NCI-H1694 (cell line): ENCODE measurements at regions not wholly inside any gene's neighbourhood (a gene's known extent, or its start where the extent isn't known, plus 50 kb on each side); places are given as distances from the start of the nearest gene placed in this dataset.
"Not testable (repeated sequence)": the region's sequence is repeated elsewhere in the genome, so short reads cannot be mapped to it uniquely, and the experiment has no call there.

Experiments
- DNase-seq: peaks from one replicate; lab custom pipeline; 2025; lab: John Stamatoyannopoulos, UW

DNA sequence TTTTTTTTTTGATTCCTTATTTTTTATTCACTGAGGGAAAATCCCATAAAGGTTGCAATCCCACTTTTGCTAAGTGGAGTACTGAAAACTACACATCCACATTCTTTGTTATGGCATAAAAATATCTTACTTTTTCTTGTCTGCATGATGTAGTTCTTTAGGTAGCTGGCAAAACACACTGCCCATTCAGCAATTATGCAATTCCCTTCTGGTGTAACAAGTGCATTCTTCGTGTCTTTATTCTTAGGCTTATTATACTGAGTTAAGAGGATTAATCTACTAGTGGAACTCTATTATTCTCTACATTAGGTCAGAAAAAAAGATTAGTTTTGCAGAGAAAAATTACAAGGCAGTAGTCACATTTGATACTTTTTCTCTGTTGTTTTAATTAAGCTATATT lies 403.8 kb upstream of the GBE1 start:
- DNase-seq, result no peak

DNA sequence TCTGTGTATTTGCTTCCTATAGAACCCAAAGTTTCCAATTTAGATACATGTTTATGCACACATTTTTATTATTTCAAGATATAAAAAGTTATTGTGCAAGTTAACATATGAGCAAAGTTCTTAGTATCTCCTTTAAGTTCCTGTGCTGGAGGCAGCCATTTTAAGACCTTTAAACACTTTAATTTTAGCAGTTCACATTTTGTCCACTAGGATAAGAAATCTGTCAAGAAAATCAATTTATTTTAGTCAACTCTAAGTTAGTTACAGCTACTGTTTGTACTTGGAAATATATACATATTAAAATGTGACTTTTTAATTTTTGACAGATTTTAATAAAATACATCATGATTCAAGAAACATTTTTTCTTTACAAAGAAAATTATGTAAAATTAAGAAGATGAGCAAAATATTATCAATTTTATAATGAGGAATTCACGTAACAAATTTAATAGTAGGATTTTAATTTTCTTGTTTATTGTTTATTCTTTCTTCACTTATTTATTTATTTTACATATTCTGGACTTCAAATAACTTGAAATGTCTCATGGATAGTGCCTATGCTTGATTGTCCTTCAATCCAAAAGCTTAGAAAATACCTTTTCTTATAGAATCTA lies 402.6 kb upstream of the GBE1 start:
- DNase-seq, result no peak

- no peak for DNase-seq
Observed at GRCh38 chr3:82157952-82158351, 396.5 kb upstream of the GBE1 start.

- not testable (repeated sequence) for DNase-seq
Observed at GRCh38 chr3:82153892-82154291, 392.4 kb upstream of the GBE1 start.

- DNase-seq, result no peak
Observed at GRCh38 chr3:82145742-82146141, 384.3 kb upstream of the GBE1 start.

DNA sequence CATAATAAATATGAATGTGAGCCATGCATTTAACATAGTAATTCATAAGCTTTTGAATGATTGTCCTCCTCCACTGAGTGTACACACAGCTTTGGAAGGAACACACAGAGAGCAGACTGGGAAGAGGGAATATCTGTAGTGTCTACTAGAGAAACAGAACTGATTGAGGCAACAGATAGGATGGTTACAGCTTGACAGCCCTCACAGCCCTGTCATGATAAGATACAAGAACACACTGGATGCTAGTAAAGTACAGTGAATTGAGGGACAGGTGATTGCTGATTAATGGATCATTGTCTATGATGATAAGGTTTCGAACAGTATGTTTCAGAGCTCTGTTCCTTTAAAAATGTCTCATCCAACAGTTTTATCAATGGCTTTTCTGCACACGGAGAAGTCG lies 383.4 kb upstream of the GBE1 start:
- no peak for DNase-seq

DNA sequence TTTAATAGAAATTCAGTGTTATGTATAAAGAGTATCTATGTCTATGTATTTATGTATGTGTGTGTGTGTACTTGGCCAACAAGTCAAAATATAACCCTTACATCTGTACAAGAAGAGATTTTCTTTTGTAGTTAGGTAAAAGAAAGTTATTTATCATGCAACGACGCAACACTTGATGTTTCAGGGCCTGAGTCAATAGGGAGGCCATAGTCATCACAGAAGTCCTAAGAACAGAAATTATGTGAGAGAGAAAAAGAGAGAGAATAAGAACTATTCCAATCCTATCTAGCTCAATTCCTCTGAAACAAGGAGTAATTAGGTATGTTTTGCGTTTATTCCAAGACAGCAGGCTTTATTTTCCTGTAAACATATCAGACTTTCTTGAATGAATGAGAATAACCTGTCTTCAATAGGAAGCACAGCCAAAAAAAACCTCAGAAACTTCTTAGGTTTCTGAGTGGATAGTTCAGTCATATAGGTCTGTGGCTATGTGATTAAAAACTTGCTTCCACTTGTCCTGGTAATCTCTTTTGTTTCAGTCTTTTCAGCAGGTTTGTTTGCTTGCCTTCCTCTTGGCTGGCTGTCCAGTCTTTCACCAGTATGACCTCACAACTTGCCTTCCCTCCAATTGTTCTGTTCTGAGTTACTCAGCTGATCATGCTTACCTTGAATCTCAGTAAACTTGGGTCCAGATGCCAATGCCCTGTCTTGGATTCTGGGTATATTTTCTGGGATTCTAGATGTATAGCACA lies 382.4 kb upstream of the GBE1 start:
- no peak for DNase-seq

DNA sequence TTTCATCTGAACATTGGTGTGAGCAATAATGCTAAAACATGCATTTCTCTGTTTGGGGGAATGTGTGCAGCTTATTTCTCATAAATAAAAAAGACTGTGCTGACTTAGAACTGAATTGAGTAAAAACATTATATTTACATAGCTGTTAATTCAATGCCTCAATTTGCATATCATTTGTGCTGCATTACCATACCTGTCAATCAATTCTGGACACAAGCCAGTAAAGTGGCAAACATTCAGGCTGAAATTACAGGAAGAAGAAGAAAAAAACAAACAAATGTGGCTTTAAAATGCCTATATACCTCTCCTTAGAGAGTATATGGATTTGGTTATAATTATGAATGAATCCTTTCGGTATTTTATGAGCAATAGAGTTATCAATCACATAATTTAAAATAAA lies 380.1 kb upstream of the GBE1 start:
- DNase-seq, result no peak

- DNase-seq, result no peak
Observed at GRCh38 chr3:82137861-82138260, 376.4 kb upstream of the GBE1 start.

DNA sequence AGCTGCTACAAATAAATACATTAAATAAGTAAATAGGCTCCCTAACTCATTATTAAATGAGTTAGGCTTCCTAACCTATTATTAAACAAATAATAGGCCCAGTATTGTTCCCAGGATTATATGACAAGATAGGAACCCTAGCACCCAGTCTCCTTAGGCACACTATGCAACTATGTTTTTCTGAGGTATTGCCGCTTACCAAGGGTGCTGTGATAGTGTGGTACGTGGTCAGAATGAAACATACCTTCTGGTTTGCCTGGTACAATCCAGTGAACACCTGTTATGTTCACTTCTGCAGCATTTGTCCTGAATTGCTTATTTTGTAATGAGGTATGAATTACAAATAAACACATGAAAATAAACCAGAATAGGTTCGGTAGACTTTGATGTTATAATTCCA lies 375.6 kb upstream of the GBE1 start:
- DNase-seq, result no peak

GRCh38 chr3:82133070-82133606 lies 371.7 kb upstream of the GBE1 start:
- peak; percentile 0 for DNase-seq

GRCh38 chr3:82132210-82133069 lies 371.0 kb upstream of the GBE1 start:
- DNase-seq, result no peak

DNA sequence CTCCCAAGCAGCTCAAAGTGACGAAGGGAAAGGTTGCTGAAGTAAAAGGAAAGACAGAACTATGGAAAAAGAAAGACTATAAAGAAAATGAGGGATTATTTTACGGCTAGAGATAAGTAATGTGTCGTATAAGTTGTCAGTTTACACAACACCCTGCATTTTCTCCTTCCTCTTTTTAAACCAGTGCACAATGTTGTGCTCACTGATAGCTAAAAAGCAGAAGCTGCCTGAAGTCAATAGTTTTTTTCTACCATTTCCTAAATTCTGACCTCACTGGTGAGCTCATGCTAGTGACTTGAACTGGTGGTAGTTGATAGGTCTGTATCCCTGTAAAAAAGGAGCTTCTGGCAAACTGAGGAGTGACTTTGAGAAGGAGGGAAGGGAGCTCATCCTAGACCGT lies 368.6 kb upstream of the GBE1 start:
- DNase-seq, result no peak

- no peak for DNase-seq
Observed at GRCh38 chr3:82129221-82129801, 367.9 kb upstream of the GBE1 start.

- no peak for DNase-seq
Observed at GRCh38 chr3:82128271-82128670, 366.8 kb upstream of the GBE1 start.

- no peak for DNase-seq
Observed at GRCh38 chr3:82122554-82123345, 361.3 kb upstream of the GBE1 start.

DNA sequence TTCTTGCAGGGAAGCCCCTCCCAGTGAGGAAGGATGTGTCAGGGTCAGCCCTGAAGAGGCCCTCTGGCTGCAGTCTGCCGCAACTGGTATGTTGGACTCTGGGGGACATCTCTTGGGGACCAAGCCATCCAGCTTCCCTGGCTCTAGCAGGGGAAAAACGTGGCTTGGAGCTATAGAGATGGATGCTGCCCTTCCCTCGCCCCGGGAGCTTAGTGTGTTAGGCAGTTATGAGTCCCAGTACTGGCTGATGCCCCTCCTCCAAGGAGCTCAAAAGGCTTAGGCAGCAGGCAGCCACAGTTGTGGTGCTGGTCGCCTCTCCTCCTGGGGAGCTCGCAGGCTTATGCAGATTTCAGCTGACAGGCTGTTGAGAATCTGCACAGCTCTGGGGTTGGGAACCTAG lies 353.1 kb upstream of the GBE1 start:
- no peak for DNase-seq

GRCh38 chr3:82110721-82111120 lies 349.3 kb upstream of the GBE1 start:
- not testable (repeated sequence) for DNase-seq

- no peak for DNase-seq
Observed at GRCh38 chr3:82103241-82103640, 341.8 kb upstream of the GBE1 start.

DNA sequence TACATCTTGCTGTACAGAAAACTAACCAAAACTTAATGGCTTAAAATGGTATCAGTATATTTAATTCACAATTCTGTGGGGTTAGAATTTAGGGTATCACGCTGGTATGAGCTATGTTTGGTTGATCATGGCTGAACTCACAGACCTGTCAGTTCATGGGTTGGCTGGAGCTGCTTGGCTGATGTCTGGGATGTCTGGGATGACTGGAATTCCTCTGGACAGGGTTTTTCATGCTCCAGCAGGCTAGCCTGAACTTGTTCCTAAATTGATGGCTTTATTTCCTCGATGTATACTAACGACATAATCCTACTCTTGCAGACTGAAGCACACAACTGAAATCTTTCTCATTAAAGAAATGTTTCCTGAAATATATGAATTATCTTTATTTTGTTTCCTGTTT lies 338.9 kb upstream of the GBE1 start:
- no peak for DNase-seq

DNA sequence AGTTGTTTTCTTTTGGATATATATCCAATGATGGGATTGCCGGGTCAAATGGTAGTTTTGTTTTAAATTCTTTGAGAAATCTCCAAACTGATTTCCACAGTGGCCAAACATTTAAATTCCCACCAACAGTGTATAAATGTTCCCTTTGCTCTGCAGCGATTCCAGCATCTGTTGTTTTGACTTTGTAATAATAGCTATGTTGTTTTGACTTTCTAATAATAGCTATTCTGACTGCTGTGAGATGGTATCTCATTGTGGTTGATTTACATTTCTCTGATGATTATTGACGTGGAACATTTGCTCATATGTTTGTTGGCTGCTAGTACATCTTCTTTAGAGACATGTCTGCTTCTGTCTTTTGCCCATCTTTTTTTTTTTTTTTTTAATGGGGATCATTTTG lies 332.2 kb upstream of the GBE1 start:
- no peak for DNase-seq

GRCh38 chr3:82088749-82089148 lies 327.3 kb upstream of the GBE1 start:
- no peak for DNase-seq
